ENCODE measurements at regions not wholly inside any gene's neighbourhood (a gene's known extent, or its start where the extent isn't known, plus 50 kb on each side); places are given as distances from the start of the nearest gene placed in this dataset.

GRCh38 chrX:110569506-110569905 is 210.9 kb downstream of the RTL9 start:
- no peak for DNase-seq
- H3K36me3 ChIP-seq, result no peaks in the 10 kb centered on the region
- H3K27me3 ChIP-seq, result no peaks in the 10 kb centered on the region
- H3K9me3 ChIP-seq, result no peaks in the 10 kb centered on the region
- no peak overlapping the region for H3K4me3 ChIP-seq (ENCODE audit: low read depth, low read length)
- no peak for TF ChIP-seq CTCF (IDR thresholded peaks at IDR 0.05; ENCODE audit: low read depth, low read length)
- no peaks in the 10 kb centered on the region for H3K4me1 ChIP-seq

GRCh38 chrX:110578270-110578669 is 217.3 kb downstream of the CHRDL1 start:
- no peak for DNase-seq
- H3K4me3 ChIP-seq (ENCODE audit: low read depth, low read length), result no peak overlapping the region
- no peaks in the 10 kb centered on the region for H3K27me3 ChIP-seq
- H3K36me3 ChIP-seq, result no peaks in the 10 kb centered on the region
- TF ChIP-seq CTCF (IDR thresholded peaks at IDR 0.05; ENCODE audit: low read depth, low read length), result no peak
- no peaks in the 10 kb centered on the region for H3K4me1 ChIP-seq
- H3K9me3 ChIP-seq, result no peaks in the 10 kb centered on the region

- H3K27me3 ChIP-seq, result no peaks in the 10 kb centered on the region
- no peak overlapping the region for H3K4me3 ChIP-seq (ENCODE audit: low read depth, low read length)
- no peaks in the 10 kb centered on the region for H3K4me1 ChIP-seq
- H3K36me3 ChIP-seq, result no peaks in the 10 kb centered on the region
- DNase-seq, result no peak
- TF ChIP-seq CTCF (IDR thresholded peaks at IDR 0.05; ENCODE audit: low read depth, low read length), result no peak
- H3K9me3 ChIP-seq, result no peaks in the 10 kb centered on the region
Measured at GRCh38 chrX:110584083-110584482, 211.5 kb downstream of the CHRDL1 start.

- Histone ChIP-seq H3K9me3 (no peaks in the 10 kb centered on the region), H3K4me3 (ENCODE audit: low read depth, low read length) (no peak overlapping the region), H3K4me1 (no peaks in the 10 kb centered on the region), H3K36me3 (no peaks in the 10 kb centered on the region), H3K27me3 (no peaks in the 10 kb centered on the region)
- TF ChIP-seq CTCF (IDR thresholded peaks at IDR 0.05; ENCODE audit: low read depth, low read length), result no peak
- no peak for DNase-seq
Measured at GRCh38 chrX:110588164-110588563, 207.5 kb downstream of the CHRDL1 start.

GRCh38 chrX:110588853-110589252 is 206.8 kb downstream of the CHRDL1 start:
- no peaks in the 10 kb centered on the region for H3K9me3 ChIP-seq
- H3K4me3 ChIP-seq (ENCODE audit: low read depth, low read length), result no peak overlapping the region
- TF ChIP-seq CTCF (IDR thresholded peaks at IDR 0.05; ENCODE audit: low read depth, low read length), result no peak
- H3K27me3 ChIP-seq, result no peaks in the 10 kb centered on the region
- no peaks in the 10 kb centered on the region for H3K4me1 ChIP-seq
- DNase-seq, result no peak
- H3K36me3 ChIP-seq, result no peaks in the 10 kb centered on the region

GRCh38 chrX:110600745-110601310 is 194.8 kb downstream of the CHRDL1 start:
- H3K4me1 ChIP-seq, result no peaks in the 10 kb centered on the region
- no peaks in the 10 kb centered on the region for H3K27me3 ChIP-seq
- DNase-seq, result no peak
- H3K9me3 ChIP-seq, result no peaks in the 10 kb centered on the region
- TF ChIP-seq CTCF (IDR thresholded peaks at IDR 0.05; ENCODE audit: low read depth, low read length), result no peak
- H3K4me3 ChIP-seq (ENCODE audit: low read depth, low read length), result no peak overlapping the region
- H3K36me3 ChIP-seq, result no peaks in the 10 kb centered on the region

Data from BE2C (cell line).